Mesodermal cell (in vitro differentiated cells): ENCODE measurements at regions not wholly inside any gene's neighbourhood (a gene's known extent, or its start where the extent isn't known, plus 50 kb on each side); places are given as distances from the start of the nearest gene placed in this dataset.

Source experiments
- H3K27ac ChIP-seq: 2 replicates; pipeline ENCODE4 v1.7.0; 2013; ENCODE audit warnings: mild to moderate bottlenecking, low read depth, low read length, moderate library complexity; ENCODE audit not compliant: severe bottlenecking
- H3K36me3 ChIP-seq: 2 replicates; pipeline ENCODE4 v1.7.1; 2013; ENCODE audit warnings: mild to moderate bottlenecking, low read length, moderate library complexity; ENCODE audit not compliant: control insufficient read depth, insufficient read depth
- H3K4me1 ChIP-seq: one replicate; pipeline ENCODE4 v1.7.1; 2013; ENCODE audit warnings: mild to moderate bottlenecking, low read length; ENCODE audit not compliant: insufficient read depth, control insufficient read depth, poor library complexity, severe bottlenecking
- H3K4me3 ChIP-seq: 2 replicates; pipeline ENCODE4 v1.7.0; 2013; ENCODE audit warnings: low read length, control low read depth, mild to moderate bottlenecking; ENCODE audit not compliant: insufficient read depth, poor library complexity, severe bottlenecking; ENCODE audit errors: extremely low read depth
- H3K9me3 ChIP-seq: 2 replicates; pipeline ENCODE4 v1.7.1; 2013; ENCODE audit warnings: mild to moderate bottlenecking, low read length, moderate library complexity; ENCODE audit not compliant: control insufficient read depth
- WGBS, 2 experiments: methylation state at CpG; one replicate each; pipeline ENCODE4 v1.1.5; 2013; ENCODE audit warnings: missing lambda C conversion rate in 2 of 2; ENCODE audit not compliant: insufficient coverage in 2 of 2; 5-methylcytosine and 5-hydroxymethylcytosine counted together

- Histone ChIP-seq H3K4me3 (no peak overlapping the region), H3K27ac (no peak overlapping the region), H3K9me3 (no peaks in the 10 kb centered on the region), H3K36me3 (no peaks in the 10 kb centered on the region), H3K4me1 (no peaks in the 10 kb centered on the region)
- 87 to 100% methylated on average over 1 to 3 of the region's 5 CpGs for WGBS, 2 experiments
These were observed 299.2 kb downstream of the LRIG3 start for GRCh38 chr12:58621126-58621525.

DNA sequence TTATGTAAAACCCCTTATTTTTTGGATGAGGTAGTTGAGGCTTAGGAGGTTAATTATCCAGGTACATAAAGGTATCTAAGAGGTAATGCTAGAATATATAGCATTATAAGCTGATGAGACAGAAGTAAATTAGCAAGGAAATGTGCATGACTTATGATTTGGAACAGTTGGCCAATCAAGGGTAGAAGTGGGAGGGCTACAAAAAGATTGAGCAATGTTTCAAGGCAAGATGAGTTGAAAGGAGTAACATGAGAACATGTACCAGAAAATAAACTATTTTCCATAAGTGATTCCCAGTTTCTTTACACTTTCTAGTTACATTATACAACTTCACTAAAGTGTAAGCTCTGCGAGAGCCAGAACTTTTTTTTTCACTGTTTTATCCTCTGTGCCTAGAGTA lies 290.9 kb downstream of the LRIG3 start:
- no CpG with 5 or more reads among the region's 1 CpG for WGBS, 2 experiments
- no peaks in the 10 kb centered on the region for H3K36me3 ChIP-seq
- no peak overlapping the region for H3K27ac ChIP-seq
- no peak overlapping the region for H3K4me3 ChIP-seq
- H3K4me1 ChIP-seq, result no peaks in the 10 kb centered on the region
- H3K9me3 ChIP-seq, result no peaks in the 10 kb centered on the region

DNA sequence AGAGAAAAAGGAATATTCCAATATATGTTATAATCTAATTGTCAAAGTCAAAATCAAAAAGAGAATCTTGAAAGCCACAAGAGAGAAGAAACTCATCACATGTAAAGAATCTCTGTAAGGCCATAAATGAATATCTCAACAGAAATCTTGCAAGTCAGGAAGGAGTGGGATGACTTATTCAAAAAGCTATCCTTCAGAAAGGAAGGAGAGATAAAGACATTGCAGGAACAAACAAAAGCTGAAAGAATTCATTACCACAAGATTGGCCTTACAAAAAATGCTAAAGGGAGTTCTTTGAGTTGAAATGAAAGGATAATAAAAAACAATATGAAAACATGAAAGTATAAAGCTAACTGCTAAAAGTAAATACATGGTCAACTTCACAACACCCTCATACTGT lies 286.8 kb downstream of the LRIG3 start:
- Histone ChIP-seq H3K36me3 (no peaks in the 10 kb centered on the region), H3K9me3 (no peaks in the 10 kb centered on the region), H3K4me3 (no peak overlapping the region), H3K27ac (no peak overlapping the region), H3K4me1 (no peaks in the 10 kb centered on the region)

- H3K4me1 ChIP-seq, result peaks cover 22% of the 10 kb centered on the region
These were observed 280.9 kb downstream of the LRIG3 start for GRCh38 chr12:58639318-58639934.

DNA sequence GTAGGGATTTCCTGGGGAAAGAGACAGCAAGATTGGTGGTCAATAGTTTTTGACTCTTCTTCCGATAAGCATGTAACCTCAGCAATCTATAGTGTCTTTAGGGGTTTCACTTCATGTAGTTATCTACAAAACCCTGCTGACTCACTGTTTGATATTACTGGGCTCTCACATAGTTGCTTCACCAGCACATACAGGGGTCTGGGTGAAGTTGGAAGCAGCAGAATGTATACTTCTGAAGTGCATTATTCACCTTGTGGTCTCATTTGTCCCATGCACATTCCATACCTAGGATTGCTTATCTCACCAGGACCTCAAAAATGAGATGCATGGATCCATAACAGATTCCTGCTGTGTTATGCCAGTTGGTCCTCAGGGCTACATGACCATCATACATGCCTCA lies 280.0 kb downstream of the LRIG3 start:
- H3K4me3 ChIP-seq, result no peak overlapping the region
- WGBS, 2 experiments, result 100% methylated on average over 1 of the region's 1 CpG; no CpG with 5 or more reads in 1 of the 2 experiments
- no peaks in the 10 kb centered on the region for H3K9me3 ChIP-seq
- H3K27ac ChIP-seq, result no peak overlapping the region
- H3K4me1 ChIP-seq, result peaks cover 22% of the 10 kb centered on the region
- H3K36me3 ChIP-seq, result no peaks in the 10 kb centered on the region

More at GRCh38 chr12:58639318-58639934, 280.9 kb downstream of the LRIG3 start:
- H3K4me3 ChIP-seq, result no peak overlapping the region
- no peaks in the 10 kb centered on the region for H3K9me3 ChIP-seq
- 100% methylated on average over 2 to 3 of the region's 4 CpGs for WGBS, 2 experiments
- no peak overlapping the region for H3K27ac ChIP-seq
- H3K36me3 ChIP-seq, result no peaks in the 10 kb centered on the region

- Histone ChIP-seq H3K4me1 (peaks cover 21% of the 10 kb centered on the region), H3K36me3 (no peaks in the 10 kb centered on the region), H3K27ac (no peak overlapping the region), H3K9me3 (no peaks in the 10 kb centered on the region), H3K4me3 (no peak overlapping the region)
- WGBS, 2 experiments, result 71 to 80% methylated on average over 1 of the region's 2 CpGs
These were observed 274.4 kb downstream of the LRIG3 start for GRCh38 chr12:58645946-58646345.

- H3K9me3 ChIP-seq, result no peaks in the 10 kb centered on the region
- WGBS, 2 experiments, result 86 to 93% methylated on average over 1 to 2 of the region's 3 CpGs
- peaks cover 8% of the 10 kb centered on the region for H3K4me1 ChIP-seq
- no peak overlapping the region for H3K4me3 ChIP-seq
- H3K27ac ChIP-seq, result no peak overlapping the region
- no peaks in the 10 kb centered on the region for H3K36me3 ChIP-seq
These were observed 272.8 kb downstream of the LRIG3 start for GRCh38 chr12:58647495-58647894.

GRCh38 chr12:58648176-58648575 lies 272.1 kb downstream of the LRIG3 start:
- Histone ChIP-seq H3K36me3 (no peaks in the 10 kb centered on the region), H3K9me3 (no peaks in the 10 kb centered on the region), H3K4me3 (no peak overlapping the region), H3K4me1 (peaks cover 5% of the 10 kb centered on the region), H3K27ac (no peak overlapping the region)
- WGBS, 2 experiments, result 100% methylated on average over 1 to 3 of the region's 4 CpGs

DNA sequence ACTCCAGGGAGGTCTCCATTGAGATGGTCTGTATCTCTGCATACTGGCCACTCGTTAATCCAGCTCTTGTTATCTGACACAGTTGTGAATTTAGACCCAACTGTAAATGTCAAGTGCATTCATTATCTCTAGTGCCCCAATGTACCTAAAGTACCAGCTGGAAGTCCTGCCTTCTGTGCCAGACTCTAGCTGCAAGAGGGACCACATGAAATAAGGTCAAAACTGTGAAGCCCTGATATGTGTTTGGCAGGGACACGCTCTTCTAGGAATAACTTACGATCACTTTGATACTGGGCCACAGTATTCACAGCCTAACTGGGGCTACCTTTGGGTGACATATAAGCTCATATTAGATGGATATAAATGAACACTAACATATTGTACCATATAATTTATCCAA lies 268.5 kb downstream of the LRIG3 start:
- Histone ChIP-seq H3K9me3 (peaks cover 7% of the 10 kb centered on the region), H3K4me3 (no peak overlapping the region), H3K4me1 (no peaks in the 10 kb centered on the region), H3K36me3 (no peaks in the 10 kb centered on the region), H3K27ac (no peak overlapping the region)
- 70 to 90% methylated on average over 1 of the region's 3 CpGs for WGBS, 2 experiments

DNA sequence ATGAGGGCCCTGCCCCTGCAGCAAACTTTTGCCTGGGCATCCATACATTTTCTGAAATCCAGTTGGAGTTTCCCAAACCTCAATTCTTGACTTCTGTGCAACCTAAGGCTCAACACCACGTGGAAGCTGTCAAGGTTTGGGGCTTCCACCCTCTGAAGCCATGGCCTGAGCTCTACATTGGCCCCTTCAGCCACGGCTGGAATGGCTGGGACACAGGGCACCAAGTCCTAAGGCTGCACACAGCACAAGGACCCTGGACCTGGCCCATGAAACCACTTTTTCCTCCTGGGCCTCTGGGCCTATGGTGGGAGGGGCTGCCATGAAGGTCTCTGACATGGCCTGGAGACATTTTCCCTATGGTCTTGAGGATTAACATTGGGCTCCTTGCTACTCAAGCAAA lies 266.3 kb downstream of the LRIG3 start:
- H3K4me3 ChIP-seq, result no peak overlapping the region
- no peaks in the 10 kb centered on the region for H3K4me1 ChIP-seq
- 43 to 60% methylated on average over 2 of the region's 2 CpGs for WGBS, 2 experiments
- no peaks in the 10 kb centered on the region for H3K36me3 ChIP-seq
- no peak overlapping the region for H3K27ac ChIP-seq
- peaks cover 7% of the 10 kb centered on the region for H3K9me3 ChIP-seq

DNA sequence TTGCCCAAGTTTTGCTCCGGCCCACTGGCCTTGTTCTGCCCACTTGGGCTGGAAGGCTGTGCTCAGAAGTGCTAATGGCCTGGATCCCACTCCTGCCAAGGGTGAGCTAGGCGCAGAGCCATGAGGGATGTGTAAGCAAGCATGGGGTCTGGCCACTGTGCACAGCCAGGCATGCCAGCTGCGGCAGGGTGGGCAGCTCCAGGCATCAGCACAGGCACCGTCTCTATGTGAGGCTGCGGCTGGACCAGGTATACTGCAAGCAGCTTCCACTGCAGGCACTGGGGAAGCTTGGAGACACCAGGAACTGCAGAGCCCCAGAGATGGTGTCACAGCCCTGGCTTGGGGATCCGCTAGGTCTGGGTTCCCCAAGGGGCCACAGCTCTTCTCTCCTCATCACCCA lies 264.9 kb downstream of the LRIG3 start:
- 86 to 89% methylated on average over 6 of the region's 6 CpGs for WGBS, 2 experiments
- H3K4me1 ChIP-seq, result no peaks in the 10 kb centered on the region
- H3K4me3 ChIP-seq, result no peak overlapping the region

More for the DNA sequence above, 264.9 kb downstream of the LRIG3 start:
- Histone ChIP-seq H3K9me3 (peaks cover 7% of the 10 kb centered on the region), H3K36me3 (no peaks in the 10 kb centered on the region), H3K27ac (no peak overlapping the region)
